PC-3 (cell line): ENCODE measurements at regions not wholly inside any gene's neighbourhood (a gene's known extent, or its start where the extent isn't known, plus 50 kb on each side); places are given as distances from the start of the nearest gene placed in this dataset.

Experiments used
- ATAC-seq: fragments of 200-7000 bp; cut with Tn5 transposase; 2 replicates; pipeline ENCODE4 v1.9.1; 2020; ENCODE audit warnings: mild to moderate bottlenecking, moderate library complexity
- BruUV-seq: library from RNA; stranded (reverse); fragments of 400-500 nt; replicated peaks from 2 replicates; lab custom pipeline; 2021; lab: Mats Ljungman, UMichigan
- CTCF ChIA-PET: fragments of 300-600 bp; sonication (Branson Sonifier 250); formaldehyde crosslinking; loops from one replicate; lab custom pipeline; 2022; ENCODE audit warnings: antibody characterized with exemption; lab: Charles Lee
- POLR2A ChIA-PET: fragments of 300-600 bp; sonication (Branson Sonifier 250); formaldehyde crosslinking; loops from one replicate; lab custom pipeline; 2022; ENCODE audit warnings: antibody characterized with exemption; ENCODE audit not compliant: unreplicated experiment; lab: Charles Lee
- DNase-seq: peaks from one replicate; pipeline ENCODE4 v3.0.0-alpha.2; 2015
- H2AFZ ChIP-seq: fragments of 300-600 bp; sonication (generic); 2 replicates; pipeline ENCODE4 v1.6.0; 2016; ENCODE audit warnings: antibody characterized with exemption, low read length
- H3F3A ChIP-seq: fragments of 300-600 bp; sonication (generic); one replicate; pipeline ENCODE4 v1.6.0; 2017; ENCODE audit warnings: antibody characterized with exemption, low read length, control low read depth, mild to moderate bottlenecking; ENCODE audit not compliant: unreplicated experiment
- H3K27ac ChIP-seq: fragments of 300-600 bp; sonication (generic); 2 replicates; pipeline ENCODE4 v1.5.1; 2016; ENCODE audit warnings: mild to moderate bottlenecking, low read length
- H3K27me3 ChIP-seq: fragments of 300-600 bp; sonication (generic); 2 replicates; pipeline ENCODE4 v1.6.1; 2016; ENCODE audit warnings: low read length, mixed read lengths
- H3K36me3 ChIP-seq: fragments of 300-600 bp; sonication (generic); 2 replicates; pipeline ENCODE4 v1.6.1; 2016; ENCODE audit warnings: low read depth, mixed run types, low read length, mixed read lengths
- H3K4me1 ChIP-seq: fragments of 300-600 bp; sonication (generic); 2 replicates; pipeline ENCODE4 v1.5.1; 2016; ENCODE audit warnings: low read length; ENCODE audit not compliant: insufficient read depth
- H3K4me2 ChIP-seq: fragments of 300-600 bp; sonication (generic); 2 replicates; pipeline ENCODE4 v1.6.0; 2016; ENCODE audit warnings: low read length
- H3K4me3 ChIP-seq: fragments of 300-600 bp; sonication (generic); 2 replicates; pipeline ENCODE4 v1.5.1; 2016; ENCODE audit warnings: mild to moderate bottlenecking, low read length, mixed read lengths
- H3K79me2 ChIP-seq: fragments of 300-600 bp; sonication (generic); 2 replicates; pipeline ENCODE4 v1.6.1; 2017; ENCODE audit warnings: low read length, mixed read lengths
- H3K9ac ChIP-seq: fragments of 300-600 bp; sonication (generic); 2 replicates; pipeline ENCODE4 v1.6.0; 2016; ENCODE audit warnings: mild to moderate bottlenecking, low read length
- H3K9me2 ChIP-seq: fragments of 300-600 bp; sonication (generic); replicated peaks from 2 replicates; pipeline ENCODE4 v1.6.1; 2016; ENCODE audit warnings: mixed run types, low read length, mixed read lengths
- H3K9me3 ChIP-seq: fragments of 300-600 bp; sonication (generic); 2 replicates; pipeline ENCODE4 v1.6.1; 2016; ENCODE audit warnings: low read length, mixed read lengths
- H4K20me1 ChIP-seq: fragments of 300-600 bp; sonication (generic); 2 replicates; pipeline ENCODE4 v1.6.1; 2016; ENCODE audit warnings: low read length, mixed read lengths
- EZH2 ChIP-seq: fragments of 300-600 bp; sonication (generic); IDR thresholded peaks from one replicate; pipeline ENCODE4 v1.6.1; 2017; ENCODE audit warnings: antibody characterized with exemption, mild to moderate bottlenecking, low read length; ENCODE audit not compliant: unreplicated experiment
- EZH2phosphoT487 ChIP-seq: fragments of 300-600 bp; sonication (generic); IDR thresholded peaks from 2 replicates; pipeline ENCODE4 v1.6.1; 2018; ENCODE audit warnings: mild to moderate bottlenecking, antibody characterized with exemption, low read length, borderline replicate concordance
- intact Hi-C: fragments of 100-400 bp; cut with micrococcal nuclease; formaldehyde crosslinking; loops from 2 replicates; pipeline ENCODE4 v1.9.0; 2023
- TF ChIP-seq, protein P1 (sequence below): fragments of 300-600 bp; sonication (generic); conservative IDR thresholded peaks from 2 replicates; pipeline ENCODE4 v1.5.1; 2017; ENCODE audit warnings: antibody characterized with exemption, low read depth, mild to moderate bottlenecking, low read length

GRCh38 chr5:68369023-68369359 is 153.4 kb downstream of the PIK3R1 start:
- Histone ChIP-seq H3K4me3 (no peak overlapping the region), H3K27ac (no peak overlapping the region), H3F3A (no peaks in the 10 kb centered on the region), H3K27me3 (no peaks in the 10 kb centered on the region), H4K20me1 (no peaks in the 10 kb centered on the region), H3K4me2 (no peak overlapping the region), H3K9ac (no peak overlapping the region), H3K36me3 (no peaks in the 10 kb centered on the region), H3K9me2 (no peaks in the 10 kb centered on the region), H3K4me1 (no peaks in the 10 kb centered on the region), H3K9me3 (no peaks in the 10 kb centered on the region), H3K79me2 (no peaks in the 10 kb centered on the region), H2AFZ (no peak overlapping the region)
- intact Hi-C loops = no loop called here
- TF ChIP-seq EZH2phosphoT487 (no peak), EZH2 (no peak)
- TF ChIP-seq, protein P1, sequence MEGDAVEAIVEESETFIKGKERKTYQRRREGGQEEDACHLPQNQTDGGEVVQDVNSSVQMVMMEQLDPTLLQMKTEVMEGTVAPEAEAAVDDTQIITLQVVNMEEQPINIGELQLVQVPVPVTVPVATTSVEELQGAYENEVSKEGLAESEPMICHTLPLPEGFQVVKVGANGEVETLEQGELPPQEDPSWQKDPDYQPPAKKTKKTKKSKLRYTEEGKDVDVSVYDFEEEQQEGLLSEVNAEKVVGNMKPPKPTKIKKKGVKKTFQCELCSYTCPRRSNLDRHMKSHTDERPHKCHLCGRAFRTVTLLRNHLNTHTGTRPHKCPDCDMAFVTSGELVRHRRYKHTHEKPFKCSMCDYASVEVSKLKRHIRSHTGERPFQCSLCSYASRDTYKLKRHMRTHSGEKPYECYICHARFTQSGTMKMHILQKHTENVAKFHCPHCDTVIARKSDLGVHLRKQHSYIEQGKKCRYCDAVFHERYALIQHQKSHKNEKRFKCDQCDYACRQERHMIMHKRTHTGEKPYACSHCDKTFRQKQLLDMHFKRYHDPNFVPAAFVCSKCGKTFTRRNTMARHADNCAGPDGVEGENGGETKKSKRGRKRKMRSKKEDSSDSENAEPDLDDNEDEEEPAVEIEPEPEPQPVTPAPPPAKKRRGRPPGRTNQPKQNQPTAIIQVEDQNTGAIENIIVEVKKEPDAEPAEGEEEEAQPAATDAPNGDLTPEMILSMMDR = no peak
- POLR2A ChIA-PET = no interaction called here
- ATAC-seq (no peak), DNase-seq (peak; percentile 25)
- CTCF ChIA-PET = no interaction called here
- BruUV-seq = no TSS peak

DNA sequence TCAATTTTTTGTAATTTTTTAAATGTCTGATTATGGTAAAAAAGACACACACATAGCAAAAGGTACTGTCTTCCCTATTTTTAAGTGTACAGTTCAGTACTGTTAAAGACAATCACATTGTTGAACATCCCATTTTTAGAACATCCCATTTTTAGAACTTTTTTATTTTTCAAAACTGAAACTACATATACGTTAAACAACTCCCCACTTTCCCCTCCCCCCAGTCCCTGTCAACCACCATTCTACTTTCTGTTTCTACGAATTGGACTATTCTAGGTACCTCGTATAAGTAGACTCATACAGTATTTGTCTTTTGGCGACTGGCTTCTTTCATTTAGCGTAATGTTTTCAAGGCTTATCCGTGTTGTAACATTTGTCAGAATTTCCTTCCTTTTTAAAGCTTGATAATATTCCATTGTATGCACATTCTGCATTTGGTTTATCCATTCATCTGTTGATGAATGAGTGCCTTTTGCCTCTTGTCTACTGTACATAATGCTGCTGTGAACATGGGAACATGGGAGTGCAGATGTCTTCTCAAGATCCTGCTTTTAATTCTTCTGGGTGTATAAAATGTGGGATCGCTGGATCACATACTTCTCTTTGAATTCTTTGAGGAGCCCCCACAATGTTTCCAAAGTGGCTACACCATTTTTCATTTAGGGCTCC is 154.0 kb downstream of the PIK3R1 start:
- Histone ChIP-seq H3K4me2 (no peak overlapping the region), H3K9ac (no peak overlapping the region)

GRCh38 chr5:68370196-68370595 is 154.6 kb downstream of the PIK3R1 start:
- Histone ChIP-seq H3K4me3 (no peak overlapping the region), H3K27ac (no peak overlapping the region), H3K27me3 (no peaks in the 10 kb centered on the region), H3K4me1 (no peaks in the 10 kb centered on the region), H4K20me1 (no peaks in the 10 kb centered on the region), H3K36me3 (no peaks in the 10 kb centered on the region), H3K9ac (no peak overlapping the region), H3K79me2 (no peaks in the 10 kb centered on the region), H3K9me2 (no peaks in the 10 kb centered on the region), H3K4me2 (no peak overlapping the region), H3K9me3 (no peaks in the 10 kb centered on the region), H2AFZ (no peak overlapping the region), H3F3A (no peaks in the 10 kb centered on the region)
- CTCF ChIA-PET = no interaction called here
- intact Hi-C loops = no loop called here
- no TSS peak for BruUV-seq
- ATAC-seq = no peak
- DNase-seq = no peak
- POLR2A ChIA-PET = no interaction called here
- no peak for TF ChIP-seq EZH2phosphoT487
- TF ChIP-seq EZH2 = no peak
- TF ChIP-seq, protein P1 = no peak

More for the DNA sequence above, 154.0 kb downstream of the PIK3R1 start:
- ChIA-PET CTCF (no interaction called here), POLR2A (no interaction called here)
- no peaks in the 10 kb centered on the region for H3K9me3 ChIP-seq
- no peaks in the 10 kb centered on the region for H3K4me1 ChIP-seq
- no peaks in the 10 kb centered on the region for H3K27me3 ChIP-seq
- DNase-seq = no peak
- intact Hi-C loops = no loop called here
- ATAC-seq = no peak
- H3K36me3 ChIP-seq = no peaks in the 10 kb centered on the region
- no peaks in the 10 kb centered on the region for H3F3A ChIP-seq
- H3K27ac ChIP-seq = no peak overlapping the region
- H3K4me3 ChIP-seq = no peak overlapping the region
- BruUV-seq = no TSS peak
- TF ChIP-seq, protein P1 = no peak
- TF ChIP-seq EZH2phosphoT487 (no peak), EZH2 (no peak)
- no peak overlapping the region for H2AFZ ChIP-seq
- no peaks in the 10 kb centered on the region for H3K9me2 ChIP-seq
- no peaks in the 10 kb centered on the region for H3K79me2 ChIP-seq
- no peaks in the 10 kb centered on the region for H4K20me1 ChIP-seq
